Transverse colon (tissue), 4 donors: ENCODE measurements at regions not wholly inside any gene's neighbourhood (a gene's known extent, or its start where the extent isn't known, plus 50 kb on each side); places are given as distances from the start of the nearest gene placed in this dataset.

Source experiments
- DNase-seq: peaks from one replicate; pipeline ENCODE4 v3.0.0-alpha.2; 2019
- H3K27ac ChIP-seq, 4 donors: fragments of 200-600 bp; sonication (generic); 2 replicates each; pipeline ENCODE4 v1.5.1; 2016 to 2018; ENCODE audit warnings: inconsistent platforms in 4 of 4
- H3K27me3 ChIP-seq: fragments of 200-600 bp; sonication (generic); 2 replicates; pipeline ENCODE4 v1.5.1; 2017; ENCODE audit warnings: inconsistent platforms
- H3K36me3 ChIP-seq, 4 donors: fragments of 200-600 bp; sonication (generic); 2 replicates each; pipeline ENCODE4 v1.5.1; 2017 to 2019; ENCODE audit warnings: inconsistent platforms in 4 of 4
- H3K4me1 ChIP-seq, 4 donors: fragments of 200-600 bp; sonication (generic); 2 replicates each; pipeline ENCODE4 v1.5.1; 2017 to 2020; ENCODE audit warnings: inconsistent platforms in 4 of 4
- H3K4me3 ChIP-seq, 4 donors: fragments of 200-600 bp; sonication (generic); 1 replicate in 1 of 4; 2 replicates in 3 of 4; pipeline versions ENCODE4 v1.5.1 to v1.6.1; 2017 to 2019; ENCODE audit warnings: inconsistent platforms in 4 of 4
- H3K9me3 ChIP-seq, 2 donors: fragments of 200-600 bp; sonication (generic); 2 replicates each; pipeline ENCODE4 v1.5.1; 2017 to 2019; ENCODE audit warnings: inconsistent platforms in 2 of 2
- EP300 ChIP-seq: sonication (generic); formaldehyde crosslinking; IDR thresholded peaks from one replicate; pipeline ENCODE4 v1.6.1; 2017; ENCODE audit warnings: antibody characterized with exemption, low read depth
- POLR2A ChIP-seq: fragments of 450-650 bp; IDR thresholded peaks from one replicate; pipeline ENCODE4 v1.6.1; 2016; ENCODE audit warnings: antibody characterized with exemption, mild to moderate bottlenecking, moderate library complexity
- POLR2AphosphoS5 ChIP-seq, 3 donors: sonication (generic); formaldehyde crosslinking; IDR thresholded peaks; one replicate each; pipeline ENCODE4 v1.6.1; 2016; ENCODE audit warnings: antibody characterized with exemption in 3 of 3
- WGBS, 2 donors: methylation state at CpG; one replicate each; pipeline ENCODE4 v1.1.5; 2018; ENCODE audit warnings: low coverage in 1 of 2; 5-methylcytosine and 5-hydroxymethylcytosine counted together
- in situ Hi-C, 4 donors: fragments of 200-750 bp; cut with MboI; loops; one replicate each; pipeline versions ENCODE4 v1.15.0 to v1.15.1; 2017; ENCODE audit warnings: low sequenced_read_pairs in 3 of 4, low pct_ligation_motif_present in 1 of 4, low pct_unique_long_range_greater_than_20kb in 1 of 4
- intact Hi-C: fragments of 100-400 bp; cut with DNase I; formaldehyde crosslinking; loops from one replicate; pipeline ENCODE4 v1.15.1; 2023; ENCODE audit warnings: low total_unique reads
- TF ChIP-seq, protein P1 (sequence below), 5 experiments: fragments of 200-600 bp in 3 of 5; fragments of 450-650 bp in 2 of 5; sonication (generic) in 3 of 5; IDR thresholded peaks; 1 replicate in 2 of 5; 2 replicates in 3 of 5; pipeline ENCODE4 v1.5.1; 2016 to 2017; ENCODE audit warnings: antibody characterized with exemption in 5 of 5, inconsistent platforms in 3 of 5, mild to moderate bottlenecking in 2 of 5, moderate library complexity in 1 of 5

GRCh38 chr4:24010573-24010972 is 120.7 kb upstream of the PPARGC1A start:
- Histone ChIP-seq H3K27ac (no peak overlapping the region), H3K4me3 (no peak overlapping the region), H3K36me3 (no peaks in the 10 kb centered on the region), H3K4me1 (no peaks in the 10 kb centered on the region), H3K9me3 (no peaks in the 10 kb centered on the region), H3K27me3 (no peaks in the 10 kb centered on the region)
- no peak for DNase-seq
- in situ Hi-C loops, result no loop called here
- 33 to 41% methylated on average over 3 of the region's 3 CpGs for WGBS, 2 donors
- intact Hi-C loops, result no loop called here
- no peak for TF ChIP-seq EP300
- TF ChIP-seq POLR2A, result no peak
- TF ChIP-seq, protein P1, sequence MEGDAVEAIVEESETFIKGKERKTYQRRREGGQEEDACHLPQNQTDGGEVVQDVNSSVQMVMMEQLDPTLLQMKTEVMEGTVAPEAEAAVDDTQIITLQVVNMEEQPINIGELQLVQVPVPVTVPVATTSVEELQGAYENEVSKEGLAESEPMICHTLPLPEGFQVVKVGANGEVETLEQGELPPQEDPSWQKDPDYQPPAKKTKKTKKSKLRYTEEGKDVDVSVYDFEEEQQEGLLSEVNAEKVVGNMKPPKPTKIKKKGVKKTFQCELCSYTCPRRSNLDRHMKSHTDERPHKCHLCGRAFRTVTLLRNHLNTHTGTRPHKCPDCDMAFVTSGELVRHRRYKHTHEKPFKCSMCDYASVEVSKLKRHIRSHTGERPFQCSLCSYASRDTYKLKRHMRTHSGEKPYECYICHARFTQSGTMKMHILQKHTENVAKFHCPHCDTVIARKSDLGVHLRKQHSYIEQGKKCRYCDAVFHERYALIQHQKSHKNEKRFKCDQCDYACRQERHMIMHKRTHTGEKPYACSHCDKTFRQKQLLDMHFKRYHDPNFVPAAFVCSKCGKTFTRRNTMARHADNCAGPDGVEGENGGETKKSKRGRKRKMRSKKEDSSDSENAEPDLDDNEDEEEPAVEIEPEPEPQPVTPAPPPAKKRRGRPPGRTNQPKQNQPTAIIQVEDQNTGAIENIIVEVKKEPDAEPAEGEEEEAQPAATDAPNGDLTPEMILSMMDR (IDR thresholded peaks at IDR 0.05), result no peak
- TF ChIP-seq POLR2AphosphoS5 (IDR thresholded peaks at IDR 0.05), result no peak

DNA sequence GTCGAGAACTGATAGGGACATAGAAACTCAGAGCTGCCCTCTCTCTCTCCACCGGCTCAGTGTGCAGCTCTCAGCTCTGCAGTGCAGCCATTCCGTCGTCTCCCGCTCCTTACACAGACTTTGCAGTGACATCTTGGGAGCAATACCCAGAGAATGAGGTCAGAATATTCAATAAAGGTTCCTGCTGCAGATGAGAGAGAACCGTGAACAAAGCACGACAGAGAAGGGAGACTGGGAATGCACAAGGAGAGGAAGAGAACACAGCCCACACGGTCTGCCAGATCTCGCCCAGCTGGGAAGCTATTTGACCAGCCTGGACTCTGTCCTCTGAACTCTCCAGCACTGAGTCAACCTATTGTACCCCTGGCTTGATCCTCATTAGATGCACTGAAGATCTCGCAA is 118.0 kb upstream of the PPARGC1A start:
- intact Hi-C loops (no loop called here), in situ Hi-C loops (no loop called here)
- Histone ChIP-seq H3K36me3 (no peaks in the 10 kb centered on the region), H3K4me1 (no peaks in the 10 kb centered on the region), H3K27me3 (no peaks in the 10 kb centered on the region), H3K4me3 (no peak overlapping the region), H3K27ac (no peak overlapping the region), H3K9me3 (no peaks in the 10 kb centered on the region)
- DNase-seq, result no peak
- WGBS, 2 donors, result 73 to 82% methylated on average over 2 to 10 of the region's 10 CpGs
- TF ChIP-seq POLR2A (no peak), EP300 (no peak), POLR2AphosphoS5 (IDR thresholded peaks at IDR 0.05) (no peak)
- TF ChIP-seq, protein P1 (IDR thresholded peaks at IDR 0.05), result no peak

DNA sequence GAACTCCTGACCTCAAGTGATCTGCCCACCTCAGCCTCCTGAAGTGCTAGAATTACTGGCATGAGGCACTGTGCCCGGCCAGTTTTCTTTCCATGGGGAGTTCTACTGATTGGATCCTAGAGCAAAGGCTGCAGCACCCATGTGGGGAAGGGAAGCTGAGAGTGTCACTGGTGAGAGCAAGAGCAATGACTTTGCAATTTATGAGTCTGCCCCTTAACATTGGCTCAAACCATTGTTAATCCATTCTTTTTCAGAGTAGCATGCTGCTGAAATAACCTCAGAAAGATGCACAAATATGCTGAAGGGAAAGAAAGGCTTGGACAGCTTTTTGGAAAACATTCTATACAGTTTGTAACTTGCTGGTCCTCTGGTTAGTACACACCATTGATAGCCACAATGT is 116.4 kb upstream of the PPARGC1A start:
- Histone ChIP-seq H3K27ac (no peak overlapping the region), H3K9me3 (no peaks in the 10 kb centered on the region), H3K27me3 (no peaks in the 10 kb centered on the region), H3K36me3 (no peaks in the 10 kb centered on the region), H3K4me3 (no peak overlapping the region), H3K4me1 (no peaks in the 10 kb centered on the region)
- no peak for DNase-seq
- in situ Hi-C loops, result no loop called here
- intact Hi-C loops, result no loop called here
- WGBS, 2 donors, result 79% methylated on average over 1 of the region's 1 CpG; no CpG with 5 or more reads in 1 of the 2 donors
- TF ChIP-seq EP300, result no peak
- TF ChIP-seq POLR2AphosphoS5 (IDR thresholded peaks at IDR 0.05), result no peak
- TF ChIP-seq, protein P1 (IDR thresholded peaks at IDR 0.05), result no peak

- no peak for DNase-seq
- TF ChIP-seq, protein P1 (IDR thresholded peaks at IDR 0.05), result no peak
- TF ChIP-seq POLR2AphosphoS5 (IDR thresholded peaks at IDR 0.05), result no peak
- H3K27ac ChIP-seq, result no peak overlapping the region
- in situ Hi-C loops, result no loop called here
- H3K27me3 ChIP-seq, result no peaks in the 10 kb centered on the region
- no peak overlapping the region for H3K4me3 ChIP-seq
- no peaks in the 10 kb centered on the region for H3K4me1 ChIP-seq
- 78 to 79% methylated on average over 2 to 4 of the region's 4 CpGs for WGBS, 2 donors
- H3K9me3 ChIP-seq, result no peaks in the 10 kb centered on the region
- H3K36me3 ChIP-seq, result no peaks in the 10 kb centered on the region
- intact Hi-C loops, result no loop called here
These were observed 114.1 kb upstream of the PPARGC1A start for GRCh38 chr4:24003926-24004325.
